Mesenchymal stem cell (in vitro differentiated cells and primary cell): ENCODE measurements at regions not wholly inside any gene's neighbourhood (a gene's known extent, or its start where the extent isn't known, plus 50 kb on each side); places are given as distances from the start of the nearest gene placed in this dataset.

Experiments used
- DNase-seq: peaks from one replicate; pipeline ENCODE4 v3.0.0-alpha.2; 2013
- H2AFZ ChIP-seq: one replicate; pipeline ENCODE4 v1.6.1; 2013; ENCODE audit warnings: low read depth, mild to moderate bottlenecking, control low read depth, inconsistent platforms, low read length, moderate library complexity
- H2AK5ac ChIP-seq: 2 replicates; pipeline ENCODE4 v1.6.1; 2013; ENCODE audit warnings: low read length, moderate library complexity, mild to moderate bottlenecking, inconsistent platforms; ENCODE audit not compliant: severe bottlenecking
- H2BK120ac ChIP-seq: one replicate; pipeline ENCODE4 v1.6.1; 2013; ENCODE audit warnings: low read depth, mild to moderate bottlenecking, inconsistent platforms, low read length, moderate library complexity
- H2BK12ac ChIP-seq, 2 experiments: one replicate each; pipeline ENCODE4 v1.6.1; 2013; ENCODE audit warnings: inconsistent platforms in 2 of 2, low read length in 2 of 2, mild to moderate bottlenecking in 2 of 2, moderate library complexity in 2 of 2, control low read depth in 1 of 2
- H2BK15ac ChIP-seq: one replicate; pipeline ENCODE4 v1.6.1; 2013; ENCODE audit warnings: mild to moderate bottlenecking, low read depth, inconsistent platforms; ENCODE audit not compliant: poor library complexity, severe bottlenecking
- H2BK5ac ChIP-seq: 2 replicates; pipeline ENCODE4 v1.6.1; 2013; ENCODE audit warnings: low read depth, mild to moderate bottlenecking, low read length, control low read depth, inconsistent platforms; ENCODE audit not compliant: poor library complexity, severe bottlenecking
- H3K14ac ChIP-seq, 2 experiments: one replicate each; pipeline ENCODE4 v1.6.1; 2013; ENCODE audit warnings: inconsistent platforms in 2 of 2, low read length in 2 of 2, control low read depth in 1 of 2, mild to moderate bottlenecking in 1 of 2, moderate library complexity in 1 of 2
- H3K18ac ChIP-seq, 2 experiments: one replicate each; pipeline ENCODE4 v1.6.1; 2013; ENCODE audit warnings: inconsistent platforms in 2 of 2, low read length in 2 of 2, control low read depth in 1 of 2, low read depth in 1 of 2, mild to moderate bottlenecking in 1 of 2
- H3K23ac ChIP-seq, 2 experiments: one replicate each; pipeline ENCODE4 v1.6.1; 2013; ENCODE audit warnings: inconsistent platforms in 2 of 2, low read length in 2 of 2, mild to moderate bottlenecking in 2 of 2, moderate library complexity in 2 of 2, control low read depth in 1 of 2
- H3K27ac ChIP-seq: 2 replicates; pipeline ENCODE4 v1.5.1; 2013; ENCODE audit warnings: mild to moderate bottlenecking, moderate library complexity, low read length, control low read depth, inconsistent platforms; ENCODE audit not compliant: poor library complexity, severe bottlenecking
- H3K27me3 ChIP-seq, 2 experiments: 2 replicates each; pipeline versions ENCODE4 v1.6.1 to v1.7.0; 2013; ENCODE audit warnings: low read length in 2 of 2, mild to moderate bottlenecking in 2 of 2, moderate library complexity in 2 of 2, control low read depth in 1 of 2, inconsistent platforms in 1 of 2; ENCODE audit not compliant: control insufficient read depth in 1 of 2, insufficient read depth in 1 of 2
- H3K36me3 ChIP-seq, 2 experiments: 2 replicates each; pipeline versions ENCODE4 v1.6.1 to v1.7.0; 2013; ENCODE audit warnings: low read length in 2 of 2, control low read depth in 1 of 2, inconsistent platforms in 1 of 2, low read depth in 1 of 2, mild to moderate bottlenecking in 1 of 2; ENCODE audit not compliant: insufficient read depth in 2 of 2, control insufficient read depth in 1 of 2
- H3K4ac ChIP-seq, 2 experiments: one replicate each; pipeline ENCODE4 v1.6.1; 2013; ENCODE audit warnings: inconsistent platforms in 2 of 2, low read length in 2 of 2, mild to moderate bottlenecking in 2 of 2, moderate library complexity in 2 of 2, control low read depth in 1 of 2, low read depth in 1 of 2
- H3K4me1 ChIP-seq: 2 replicates; pipeline ENCODE4 v1.6.1; 2013; ENCODE audit warnings: low read depth, low read length, control low read depth; ENCODE audit not compliant: control insufficient read depth, insufficient read depth
- H3K4me2 ChIP-seq: 2 replicates; pipeline ENCODE4 v1.6.1; 2013; ENCODE audit warnings: low read length, mild to moderate bottlenecking, inconsistent platforms; ENCODE audit not compliant: poor library complexity, severe bottlenecking
- H3K4me3 ChIP-seq, 2 experiments: 2 replicates each; pipeline versions ENCODE4 v1.5.1 to v1.7.0; 2013; ENCODE audit warnings: low read length in 2 of 2, mild to moderate bottlenecking in 2 of 2, control low read depth in 1 of 2, low read depth in 1 of 2; ENCODE audit not compliant: insufficient read depth in 1 of 2
- H3K79me1 ChIP-seq: replicated peaks from 2 replicates; pipeline ENCODE4 v1.6.1; 2013; ENCODE audit warnings: mild to moderate bottlenecking, control low read depth, low read length, inconsistent platforms; ENCODE audit not compliant: poor library complexity, severe bottlenecking
- H3K9ac ChIP-seq: 2 replicates; pipeline ENCODE4 v1.7.0; 2013; ENCODE audit warnings: mild to moderate bottlenecking, low read length, moderate library complexity
- H3K9me3 ChIP-seq: 2 replicates; pipeline ENCODE4 v1.7.0; 2013; ENCODE audit warnings: mild to moderate bottlenecking, low read length; ENCODE audit not compliant: control insufficient read depth
- H4K8ac ChIP-seq: one replicate; pipeline ENCODE4 v1.6.1; 2013; ENCODE audit warnings: inconsistent platforms, mild to moderate bottlenecking, low read length, moderate library complexity
- H4K91ac ChIP-seq: one replicate; pipeline ENCODE4 v1.6.1; 2013; ENCODE audit warnings: mild to moderate bottlenecking, low read length, inconsistent platforms
- WGBS: methylation state at CpG from one replicate; pipeline ENCODE4 v1.1.7; 2013; ENCODE audit warnings: mixed read lengths; 5-methylcytosine and 5-hydroxymethylcytosine counted together

DNA sequence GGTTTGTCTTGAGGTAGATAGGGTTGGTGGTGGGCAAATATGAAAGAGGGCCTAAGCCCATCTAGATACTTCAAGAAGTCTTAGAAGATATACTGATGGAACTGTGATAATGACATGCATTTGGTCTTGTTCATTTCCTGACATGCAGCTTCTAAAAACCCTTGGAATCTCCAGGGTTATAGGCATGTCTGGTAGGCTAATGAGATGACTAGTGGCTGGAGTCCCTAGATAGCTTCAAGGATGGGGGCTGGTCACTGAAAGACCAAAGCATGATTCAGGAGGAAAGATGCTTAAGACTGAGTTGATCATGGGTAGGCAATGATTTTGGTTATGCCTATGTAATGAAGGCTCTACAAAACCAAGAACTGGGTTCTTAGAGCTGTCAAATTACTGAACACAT lies 217.9 kb upstream of the MOCS1 start:
- Histone ChIP-seq H2BK15ac (no peak overlapping the region), H3K27ac (no peak overlapping the region), H2BK120ac (no peak overlapping the region)

DNA sequence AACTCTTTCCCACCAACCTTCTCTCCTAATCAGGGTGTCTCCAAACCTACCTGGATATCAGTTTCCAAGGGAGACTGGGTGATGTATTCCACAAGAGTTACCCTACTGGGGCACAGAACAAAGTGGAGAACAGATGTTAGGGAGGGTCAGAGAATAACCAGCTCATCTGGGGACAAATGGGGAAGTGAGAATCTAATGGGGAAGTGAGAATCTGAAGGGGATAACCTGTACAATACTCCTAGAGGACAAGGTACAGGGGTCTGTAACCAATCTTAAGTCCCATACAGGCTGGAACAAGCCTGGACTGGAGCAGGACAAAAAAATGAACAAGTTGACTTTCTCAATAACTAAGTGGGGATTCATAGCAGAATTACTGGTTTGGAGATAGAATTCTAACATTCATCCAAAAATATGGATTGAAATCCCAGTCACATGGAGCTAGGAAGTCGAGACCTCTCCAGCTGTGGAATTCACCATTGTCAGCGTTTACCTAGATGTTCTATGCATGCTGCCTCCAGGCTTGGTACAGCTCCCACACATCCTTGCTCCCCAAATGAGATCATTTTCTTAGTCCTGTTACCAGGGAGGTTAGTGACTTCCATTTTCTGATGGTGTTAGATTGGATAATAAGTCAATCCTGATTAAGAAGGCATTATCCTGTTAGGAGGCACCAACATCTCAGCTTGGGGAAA lies 214.8 kb upstream of the MOCS1 start:
- Histone ChIP-seq H4K8ac (no peak overlapping the region), H2BK15ac (no peak overlapping the region), H3K14ac (no peak overlapping the region), H3K23ac (no peak overlapping the region), H2AK5ac (no peak overlapping the region), H2AFZ (no peak overlapping the region), H3K4me2 (no peak overlapping the region), H3K4ac (no peak overlapping the region), H3K4me3 (no peak overlapping the region), H3K18ac (no peak overlapping the region), H2BK5ac (no peak overlapping the region), H3K36me3 (no peaks in the 10 kb centered on the region), H3K27ac (no peak overlapping the region), H3K9ac (no peak overlapping the region), H2BK120ac (no peak overlapping the region), H3K27me3 (no peaks in the 10 kb centered on the region), H3K9me3 (no peaks in the 10 kb centered on the region), H3K4me1 (no peaks in the 10 kb centered on the region), H3K79me1 (no peaks in the 10 kb centered on the region), H4K91ac (no peak overlapping the region), H2BK12ac (no peak overlapping the region)
- WGBS, result 67% methylated on average over 1 of the region's 2 CpGs
- DNase-seq, result no peak

More for the DNA sequence above, 217.9 kb upstream of the MOCS1 start:
- Histone ChIP-seq H2AK5ac (no peak overlapping the region), H2BK12ac (no peak overlapping the region), H4K8ac (no peak overlapping the region), H3K9ac (no peak overlapping the region), H3K14ac (no peak overlapping the region), H3K79me1 (no peaks in the 10 kb centered on the region), H3K4me3 (no peak overlapping the region), H3K4me1 (no peaks in the 10 kb centered on the region), H3K4me2 (no peak overlapping the region), H3K36me3 (no peaks in the 10 kb centered on the region), H4K91ac (no peak overlapping the region), H3K9me3 (no peaks in the 10 kb centered on the region), H3K18ac (no peak overlapping the region), H2AFZ (no peak overlapping the region), H2BK5ac (no peak overlapping the region), H3K23ac (no peak overlapping the region), H3K27me3 (no peaks in the 10 kb centered on the region), H3K4ac (no peak overlapping the region)
- no peak for DNase-seq

DNA sequence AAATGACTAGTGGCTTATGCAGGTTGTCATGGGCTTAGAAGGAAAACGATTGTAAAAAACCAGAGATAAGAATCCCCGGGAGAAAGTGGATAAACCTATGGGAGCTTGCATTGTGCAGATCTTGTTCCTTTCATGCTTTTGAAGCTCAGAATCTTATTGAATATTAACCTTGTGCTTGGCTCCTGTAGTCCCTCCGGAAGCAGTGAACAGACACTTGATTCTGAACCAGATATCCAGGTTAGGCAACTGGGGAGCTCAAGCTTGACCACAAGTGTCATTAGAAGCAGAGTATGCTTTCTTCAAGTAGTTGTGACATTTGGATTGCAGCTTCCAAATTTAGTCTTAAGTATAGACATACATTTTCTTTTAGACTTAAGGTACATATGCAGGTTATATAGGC lies 212.6 kb upstream of the MOCS1 start:
- H3K27me3 ChIP-seq, result no peaks in the 10 kb centered on the region
- no peak overlapping the region for H3K4me2 ChIP-seq
- no peaks in the 10 kb centered on the region for H3K9me3 ChIP-seq
- no peak overlapping the region for H2BK120ac ChIP-seq
- no peak overlapping the region for H3K27ac ChIP-seq
- H3K4ac ChIP-seq, result no peak overlapping the region
- H2AK5ac ChIP-seq, result no peak overlapping the region
- H4K8ac ChIP-seq, result no peak overlapping the region
- no peak overlapping the region for H3K14ac ChIP-seq
- H3K4me1 ChIP-seq, result no peaks in the 10 kb centered on the region
- H3K36me3 ChIP-seq, result no peaks in the 10 kb centered on the region
- H4K91ac ChIP-seq, result no peak overlapping the region
- no peak overlapping the region for H2BK15ac ChIP-seq
- H3K79me1 ChIP-seq, result no peaks in the 10 kb centered on the region
- WGBS, result 72% methylated on average over 3 of the region's 3 CpGs
- H3K23ac ChIP-seq, result no peak overlapping the region
- no peak overlapping the region for H3K4me3 ChIP-seq
- H3K18ac ChIP-seq, result no peak overlapping the region
- no peak overlapping the region for H2BK5ac ChIP-seq
- no peak overlapping the region for H3K9ac ChIP-seq
- no peak overlapping the region for H2BK12ac ChIP-seq
- H2AFZ ChIP-seq, result no peak overlapping the region
- DNase-seq, result no peak

GRCh38 chr6:40139447-40139846 lies 205.2 kb upstream of the MOCS1 start:
- H4K8ac ChIP-seq, result no peak overlapping the region
- H3K18ac ChIP-seq, result no peak overlapping the region
- no peak overlapping the region for H3K14ac ChIP-seq
- no peak for DNase-seq
- H3K4ac ChIP-seq, result no peak overlapping the region
- H3K23ac ChIP-seq, result no peak overlapping the region
- no peak overlapping the region for H2AFZ ChIP-seq
- no peaks in the 10 kb centered on the region for H3K4me1 ChIP-seq
- 51% methylated on average over 2 of the region's 2 CpGs for WGBS
- no peak overlapping the region for H2BK15ac ChIP-seq
- H3K79me1 ChIP-seq, result no peaks in the 10 kb centered on the region
- H3K27me3 ChIP-seq, result peaks cover 0 to 3% of the 10 kb centered on the region in 2 experiments
- no peak overlapping the region for H2BK120ac ChIP-seq
- H2BK5ac ChIP-seq, result no peak overlapping the region
- H3K4me2 ChIP-seq, result no peak overlapping the region
- H2AK5ac ChIP-seq, result no peak overlapping the region
- no peaks in the 10 kb centered on the region for H3K36me3 ChIP-seq
- no peak overlapping the region for H3K27ac ChIP-seq
- H4K91ac ChIP-seq, result no peak overlapping the region
- H3K4me3 ChIP-seq, result no peak overlapping the region
- no peak overlapping the region for H2BK12ac ChIP-seq
- no peak overlapping the region for H3K9ac ChIP-seq
- H3K9me3 ChIP-seq, result no peaks in the 10 kb centered on the region
